C4-2B (cell line): ENCODE measurements at regions not wholly inside any gene's neighbourhood (a gene's known extent, or its start where the extent isn't known, plus 50 kb on each side); places are given as distances from the start of the nearest gene placed in this dataset.

ENCODE experiments used
- CTCF ChIP-seq: fragments of 450-650 bp; conservative IDR thresholded peaks from 2 replicates; pipeline ENCODE4 v1.5.1; 2017; ENCODE audit warnings: mild to moderate bottlenecking
- ZFX ChIP-seq: fragments of 450-650 bp; IDR thresholded peaks from 2 replicates; pipeline ENCODE4 v1.6.1; 2017

GRCh38 chr10:109247814-109248213, 675.5 kb downstream of the XPNPEP1 start:
- TF ChIP-seq CTCF (no peak), ZFX (no peak)
